Stimulated activated CD4-positive, alpha-beta T cell treated with anti-CD3 and anti-CD28 coated beads, Interleukin-4, amount 100 ng/mL, for 48 hours (primary cell): ENCODE measurements at regions not wholly inside any gene's neighbourhood (a gene's known extent, or its start where the extent isn't known, plus 50 kb on each side); places are given as distances from the start of the nearest gene placed in this dataset.
"Not testable (repeated sequence)": the region's sequence is repeated elsewhere in the genome, so short reads cannot be mapped to it uniquely, and the experiment has no call there.

Source experiments
- DNase-seq, 2 donors: peaks; one replicate each; pipeline ENCODE4 v3.0.0-alpha.2; 2020; ENCODE audit warnings: low read depth in 2 of 2

DNA sequence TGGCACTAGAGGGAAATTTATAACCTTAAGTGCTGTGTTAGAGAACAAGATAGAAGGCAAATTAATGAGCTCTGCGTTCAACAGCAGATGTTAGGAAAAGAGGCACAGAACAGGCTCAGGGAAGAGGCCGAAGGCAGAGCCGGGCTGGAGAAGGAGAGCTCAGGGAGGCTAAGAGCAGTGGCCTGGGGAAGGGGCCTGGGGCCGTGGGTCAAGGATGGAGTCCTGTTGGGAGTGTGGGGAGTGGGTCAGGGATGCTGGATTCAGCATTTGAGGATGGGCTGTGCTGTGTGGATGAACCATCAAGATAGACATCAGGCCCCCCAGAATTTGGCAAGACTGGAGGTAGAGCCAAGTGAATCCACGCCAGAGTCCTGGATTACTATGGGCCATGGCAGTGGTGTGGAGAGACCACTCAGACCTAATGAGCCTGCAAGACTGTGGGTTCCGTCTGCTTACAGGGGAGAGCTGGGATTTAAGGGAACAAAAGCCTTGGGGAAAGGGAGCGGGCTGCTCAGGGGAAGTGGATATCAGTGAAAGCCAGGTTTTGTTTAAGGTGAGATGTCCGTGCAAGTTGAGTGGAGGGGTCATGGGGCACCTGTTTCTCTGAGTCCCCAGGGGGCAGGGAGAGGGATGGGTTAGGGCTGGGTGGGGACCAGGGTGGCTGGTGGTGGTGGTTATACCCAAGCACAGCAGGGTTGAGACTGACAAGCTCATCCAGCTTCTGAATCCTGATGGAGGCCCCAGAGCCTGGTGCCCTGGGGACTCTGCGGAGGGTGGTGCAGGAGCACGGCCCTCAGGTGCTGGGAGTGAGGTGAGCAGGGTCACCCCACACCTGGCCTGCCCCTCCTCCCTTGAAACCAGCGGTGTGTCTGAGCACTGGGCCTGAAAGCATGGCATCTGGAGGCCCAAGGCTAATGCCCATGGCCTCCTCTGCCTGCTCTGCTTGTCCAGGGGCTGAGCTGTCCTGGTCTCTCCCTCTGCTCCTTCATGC, 101.7 kb downstream of the BMS1 start:
- DNase-seq = no peak

DNA sequence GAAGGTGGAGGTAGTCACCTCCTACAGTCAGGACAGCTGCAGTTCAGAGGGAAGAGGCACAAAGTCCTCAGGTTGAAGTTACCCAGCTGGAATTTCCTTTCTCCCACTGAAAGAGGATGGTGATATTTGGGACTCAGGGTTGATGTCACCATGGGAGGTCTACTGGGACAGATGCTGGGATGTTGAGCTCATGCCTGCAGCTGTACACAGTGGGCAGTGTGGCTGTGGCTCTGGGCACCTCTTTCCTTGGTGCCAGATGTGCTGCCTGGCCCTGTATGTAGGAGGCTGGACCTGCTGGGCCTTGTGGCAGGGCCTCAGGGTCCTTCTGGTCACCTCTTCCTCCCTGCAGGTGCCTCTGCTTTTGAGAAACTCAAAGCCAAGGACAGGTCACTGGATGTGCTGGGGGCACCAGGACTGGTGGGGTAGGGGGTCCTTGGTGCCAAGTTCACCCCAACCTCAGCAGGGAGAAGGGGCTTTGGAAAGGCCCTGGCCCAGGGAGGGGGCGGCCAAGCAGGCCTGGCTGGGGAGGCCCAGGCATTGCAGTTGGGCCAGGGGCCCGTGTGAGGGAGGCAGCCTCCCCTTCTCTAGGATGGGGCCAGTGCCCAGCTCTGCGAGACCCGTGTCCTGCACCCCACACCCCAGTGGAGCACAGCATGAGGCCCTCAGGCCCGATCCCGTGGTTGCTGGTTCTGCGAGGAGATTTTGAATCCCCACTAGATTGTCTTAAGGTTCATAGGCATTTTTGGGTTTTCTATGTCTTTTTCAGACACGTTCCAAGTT, 103.1 kb downstream of the BMS1 start:
- DNase-seq = no peak

DNA sequence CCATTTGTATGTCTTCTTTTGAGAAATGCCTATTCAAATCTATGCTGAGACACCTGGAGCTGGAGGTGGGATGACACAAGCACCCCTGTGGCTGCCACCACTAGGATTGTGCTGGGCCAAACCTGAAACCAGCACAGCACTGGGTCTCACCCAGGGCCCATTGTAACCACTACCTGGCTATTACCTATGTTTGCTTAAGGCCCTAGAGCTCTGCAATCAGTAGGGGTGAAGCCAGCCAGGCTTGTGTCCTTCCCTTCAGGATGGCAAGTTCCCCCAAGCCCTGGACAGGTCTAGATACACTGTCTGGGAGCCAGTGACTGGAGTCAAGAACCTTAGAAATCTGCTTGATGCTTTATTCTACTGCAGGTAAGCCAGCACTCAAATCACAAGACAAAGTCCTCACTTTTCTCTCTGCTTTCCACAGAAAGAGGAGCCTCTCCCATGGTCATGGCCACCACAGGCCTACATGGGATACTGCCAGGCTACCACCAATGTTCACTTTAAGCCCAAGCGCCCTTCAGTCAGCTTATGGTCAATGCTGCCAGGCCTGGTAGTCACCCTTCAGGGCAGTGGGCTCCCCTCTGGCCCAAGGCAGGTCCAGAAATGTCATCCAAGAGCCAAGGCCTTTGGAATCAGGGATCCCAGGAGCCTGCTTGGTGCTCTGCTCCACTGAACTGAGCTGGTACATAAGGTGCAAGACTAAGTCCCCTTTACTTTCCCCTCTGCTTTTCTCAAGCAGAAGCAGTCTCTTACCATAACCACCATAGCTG, 105.3 kb downstream of the BMS1 start:
- DNase-seq = no peak

DNA sequence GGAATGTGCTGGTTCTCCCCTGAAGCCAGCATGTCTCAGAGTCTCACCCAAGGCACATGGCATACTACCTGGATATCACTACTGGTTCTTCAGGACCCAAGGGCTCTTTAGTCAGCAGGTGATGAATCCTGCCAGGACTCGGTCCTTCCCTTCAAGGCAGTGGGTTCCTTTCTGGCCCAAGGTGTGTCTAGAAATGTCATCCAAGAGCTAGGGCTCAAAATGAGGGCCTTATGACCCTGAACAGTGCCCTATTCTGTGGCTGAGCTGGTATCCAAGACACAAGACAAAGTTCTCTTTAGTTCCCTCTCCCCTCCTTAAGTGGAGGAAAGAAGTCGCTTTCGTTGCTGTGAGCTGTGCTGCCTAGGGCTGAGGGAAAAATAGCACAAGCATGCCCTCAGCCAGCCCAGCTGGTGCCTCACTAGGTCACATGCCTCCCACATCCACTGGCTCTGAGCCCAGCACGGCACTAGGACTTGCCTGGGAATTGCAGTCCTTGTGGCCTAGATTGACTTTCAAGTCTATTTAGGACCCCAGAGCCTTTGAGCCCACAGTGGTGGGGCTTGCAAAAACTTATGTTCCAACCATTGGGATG, 106.0 kb downstream of the BMS1 start:
- no peak for DNase-seq

DNA sequence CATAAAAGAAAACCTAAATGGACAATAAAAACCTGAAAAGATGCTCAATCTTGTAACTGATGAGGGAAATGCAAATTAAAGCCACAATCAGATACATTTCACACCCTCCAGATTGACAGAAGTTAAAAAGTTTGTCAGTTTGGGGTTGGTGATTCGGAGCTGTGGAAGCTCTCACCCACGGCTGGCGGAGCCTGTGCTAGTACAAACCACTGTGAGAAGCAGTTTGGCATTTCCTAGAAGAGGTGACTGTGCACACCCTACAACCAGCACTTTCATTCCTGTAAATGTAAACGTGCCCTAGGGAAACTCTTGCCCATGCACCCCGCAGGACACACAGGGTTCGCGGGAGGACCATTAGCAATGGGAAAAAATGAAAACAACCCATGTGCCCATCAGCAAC, 114.1 kb downstream of the BMS1 start:
- no peak for DNase-seq

DNA sequence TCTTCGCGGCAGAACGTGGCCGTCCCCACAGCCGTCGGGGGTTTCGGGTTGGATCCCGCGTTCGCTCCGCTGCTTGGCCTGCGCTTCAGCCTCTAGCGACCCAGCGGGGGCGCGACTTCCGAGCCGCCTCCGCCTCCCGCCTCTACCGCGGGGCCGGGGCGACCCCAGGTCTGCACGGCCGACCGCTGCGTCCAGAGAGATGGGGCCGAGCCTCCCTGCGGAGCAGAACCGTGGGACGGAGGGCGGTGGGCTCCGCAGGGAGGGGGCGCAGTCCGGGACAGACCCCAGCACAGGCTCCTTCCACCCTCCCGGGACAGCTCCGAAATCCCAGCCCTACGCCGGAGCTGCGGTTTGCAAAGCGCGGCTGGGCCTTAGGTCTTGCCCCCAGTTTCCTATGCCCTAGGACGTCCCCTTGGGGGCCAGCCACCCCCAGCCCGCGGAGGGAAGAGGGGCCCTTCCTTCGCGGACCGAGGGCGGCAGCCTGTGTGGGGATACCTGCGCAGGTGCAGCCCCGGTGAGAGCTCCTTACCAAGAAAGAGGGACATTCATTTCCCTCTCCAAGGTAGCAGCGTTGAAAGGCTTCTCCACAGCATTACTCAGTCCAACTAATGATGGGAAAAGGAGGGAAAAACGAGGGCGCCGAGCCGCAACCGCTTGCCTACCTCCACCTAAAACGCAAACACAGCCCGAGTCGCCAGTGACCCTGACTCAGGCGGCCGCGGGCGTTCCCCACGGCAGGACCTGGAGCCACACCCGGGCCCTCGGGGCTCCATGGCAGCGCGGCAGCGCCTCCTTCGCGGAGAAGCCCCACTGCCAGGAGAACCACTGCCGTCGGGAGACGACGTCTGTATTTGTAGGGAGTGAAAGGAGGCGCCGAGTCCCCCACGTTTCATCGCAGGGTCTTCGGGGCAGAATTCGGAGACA, 115.7 kb downstream of the BMS1 start:
- no peak for DNase-seq

DNA sequence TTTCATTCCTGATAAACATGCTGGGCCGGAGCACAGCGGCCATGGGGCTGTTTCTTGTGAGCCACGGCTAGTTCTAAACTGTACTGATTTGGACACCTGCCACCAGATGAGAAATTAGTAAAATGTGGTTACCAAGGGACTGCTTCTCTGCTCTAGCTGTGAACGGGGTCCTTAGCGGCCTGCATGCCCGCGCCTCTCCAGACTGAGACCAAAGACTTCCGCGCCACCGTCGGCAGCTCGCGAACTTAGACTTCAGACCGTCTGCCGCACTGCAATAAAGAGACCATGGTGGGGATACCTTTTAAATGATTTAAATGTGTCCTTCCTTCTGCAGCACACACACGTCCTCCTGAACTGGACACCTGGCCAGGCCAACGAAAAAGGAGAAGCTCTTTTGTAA, 116.4 kb downstream of the BMS1 start:
- no peak for DNase-seq

DNA sequence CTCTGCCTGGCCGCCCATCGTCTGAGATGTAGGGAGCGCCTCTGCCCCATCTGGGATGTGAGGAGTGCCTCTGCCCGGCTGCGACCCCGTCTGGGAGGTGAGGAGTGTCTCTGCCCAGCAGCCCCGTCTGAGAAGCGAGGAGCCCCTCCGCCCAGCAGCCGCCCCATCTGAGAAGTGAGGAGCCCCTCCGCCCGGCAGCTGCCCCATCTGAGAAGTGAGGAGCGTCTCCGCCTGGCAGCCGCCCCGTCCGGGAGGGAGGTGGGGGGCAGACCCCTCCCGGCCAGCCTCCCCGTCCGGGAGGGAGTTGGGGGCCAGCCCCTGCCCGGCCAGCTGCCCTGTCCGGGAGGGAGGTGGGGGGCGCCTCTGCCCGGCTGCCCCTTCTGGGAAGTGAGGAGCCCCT, 117.8 kb downstream of the BMS1 start:
- DNase-seq = not testable (repeated sequence)

DNA sequence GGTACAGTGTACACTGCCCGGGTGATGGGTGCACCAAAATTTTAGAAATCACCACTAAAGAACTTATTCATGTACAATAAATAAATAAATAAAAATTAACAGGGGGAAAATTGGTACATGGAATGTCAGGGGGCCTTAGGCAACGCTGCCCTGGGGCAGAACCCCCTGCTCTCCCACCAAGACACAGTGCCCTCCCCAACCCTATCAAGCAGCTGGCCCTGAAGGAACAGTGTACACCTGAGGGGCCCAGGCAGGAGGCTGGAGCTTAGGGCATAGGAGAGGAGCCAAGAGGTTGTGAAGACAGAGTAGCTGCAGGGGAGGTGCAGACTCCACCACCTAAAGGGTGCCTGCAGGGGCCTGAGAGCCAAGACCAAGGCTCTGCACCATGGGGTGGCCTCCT, 128.8 kb downstream of the BMS1 start:
- no peak for DNase-seq

DNA sequence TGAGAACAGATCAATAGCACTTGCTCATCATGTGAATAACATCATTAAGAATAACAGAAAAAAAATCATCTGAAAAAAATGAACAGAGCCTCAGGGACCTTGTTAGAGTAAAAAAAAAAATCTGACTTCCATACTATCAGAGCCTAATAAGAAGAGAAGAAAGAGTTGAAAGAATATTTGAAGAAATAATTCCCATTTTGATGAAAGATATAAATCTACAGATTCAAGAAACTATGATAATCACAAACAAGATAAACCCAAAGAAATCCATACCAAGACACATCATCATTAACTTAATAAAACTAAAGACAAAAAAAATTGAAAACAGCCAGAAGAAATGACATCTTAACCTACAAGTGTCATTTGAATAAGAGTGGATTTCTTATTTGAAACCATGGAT, 134.4 kb downstream of the BMS1 start:
- no peak for DNase-seq

DNA sequence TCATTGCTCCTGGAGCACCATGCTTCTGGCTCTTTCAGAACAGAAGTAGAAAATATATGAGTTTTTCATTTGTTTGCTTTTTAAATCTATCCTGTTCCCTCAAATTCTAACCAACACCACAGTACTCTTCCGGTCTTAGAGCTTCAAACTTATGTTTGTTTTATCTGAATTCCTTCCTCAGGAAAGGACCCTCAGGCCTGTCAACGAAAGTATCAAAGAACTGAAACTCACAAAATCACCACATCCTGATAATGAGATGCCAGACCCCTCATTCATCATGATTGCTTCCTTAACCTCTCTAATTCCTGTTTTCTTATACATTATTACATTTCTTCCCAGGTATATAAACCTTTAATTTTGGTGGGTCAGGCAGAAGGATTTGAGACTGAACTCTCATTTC, 135.2 kb downstream of the BMS1 start:
- no peak for DNase-seq

DNA sequence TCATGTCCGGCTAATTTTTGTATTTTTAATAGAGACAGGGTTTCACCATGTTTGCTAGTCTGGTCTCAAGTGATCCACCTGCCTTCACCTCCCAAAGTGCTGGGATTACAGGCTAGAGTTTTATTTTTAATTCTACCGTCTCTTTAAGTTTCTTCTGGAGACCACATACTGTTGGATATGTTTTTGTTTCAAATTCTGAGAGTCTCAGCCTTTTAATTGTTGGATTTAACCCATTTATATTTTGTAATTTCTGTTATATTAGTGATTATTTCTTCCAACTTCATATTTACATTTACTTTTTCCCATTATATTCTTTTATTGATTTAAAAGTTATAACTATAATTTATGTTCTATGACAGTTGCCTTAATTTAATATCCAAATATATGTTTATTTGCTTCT, 139.4 kb downstream of the BMS1 start:
- DNase-seq = no peak

DNA sequence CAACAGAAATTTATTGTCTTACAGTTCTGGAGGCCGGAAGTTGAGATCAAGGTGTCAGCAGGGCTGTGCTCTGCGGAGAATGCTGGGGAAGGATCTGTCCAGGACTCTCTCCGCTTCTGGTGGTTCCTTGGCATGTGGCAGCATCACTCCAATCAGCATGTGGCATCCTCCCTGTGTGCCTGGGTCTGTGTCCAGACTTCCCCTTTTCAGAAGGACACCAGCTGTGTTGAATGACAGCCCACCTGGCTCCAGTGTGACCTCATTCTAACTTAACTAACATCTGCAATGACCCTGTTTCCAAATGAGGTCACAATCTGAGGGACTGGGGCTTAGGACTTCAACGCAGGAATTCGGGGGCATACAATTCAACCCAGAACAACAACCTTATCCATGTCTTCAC, 141.9 kb downstream of the BMS1 start:
- DNase-seq = no peak

DNA sequence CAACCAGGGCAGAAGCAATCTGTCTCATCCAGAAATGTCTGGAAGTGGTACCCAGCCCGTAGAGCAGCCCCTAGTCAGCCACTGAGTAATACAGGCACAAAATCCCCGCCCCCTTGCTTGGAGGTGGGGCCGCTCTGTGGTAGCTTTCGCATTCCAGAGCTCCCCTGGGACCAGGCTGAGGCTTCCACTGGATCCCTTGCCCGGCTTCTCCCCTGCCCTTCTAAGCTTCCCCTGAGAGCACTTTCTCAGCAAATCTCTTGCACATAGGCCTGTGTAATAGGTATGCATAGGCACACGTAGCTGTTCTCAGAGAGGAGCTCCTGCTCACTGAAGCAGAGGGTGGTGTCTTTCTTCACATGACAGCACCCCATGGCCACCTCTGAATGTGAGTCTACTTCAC, 144.2 kb downstream of the BMS1 start:
- DNase-seq = no peak

DNA sequence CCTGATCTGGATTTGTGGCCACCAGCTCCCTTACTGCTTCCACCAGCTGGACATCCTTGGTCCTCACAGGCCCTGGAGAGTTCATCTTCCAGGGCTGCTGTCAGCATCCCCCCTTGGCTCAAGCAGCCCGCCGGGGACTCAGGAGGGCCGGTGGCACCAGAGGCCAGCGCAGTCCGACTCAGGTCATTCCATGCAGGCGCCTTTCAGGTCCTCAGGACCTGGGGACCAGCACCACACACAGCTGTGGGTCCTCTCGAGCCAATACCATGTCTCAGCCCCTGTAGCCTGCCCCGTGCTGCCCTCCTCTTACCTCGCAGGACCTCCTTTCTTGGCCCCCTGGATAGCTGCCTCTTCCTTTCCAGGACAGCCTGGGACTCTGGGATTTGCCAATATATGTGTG, 145.5 kb downstream of the BMS1 start:
- no peak for DNase-seq

DNA sequence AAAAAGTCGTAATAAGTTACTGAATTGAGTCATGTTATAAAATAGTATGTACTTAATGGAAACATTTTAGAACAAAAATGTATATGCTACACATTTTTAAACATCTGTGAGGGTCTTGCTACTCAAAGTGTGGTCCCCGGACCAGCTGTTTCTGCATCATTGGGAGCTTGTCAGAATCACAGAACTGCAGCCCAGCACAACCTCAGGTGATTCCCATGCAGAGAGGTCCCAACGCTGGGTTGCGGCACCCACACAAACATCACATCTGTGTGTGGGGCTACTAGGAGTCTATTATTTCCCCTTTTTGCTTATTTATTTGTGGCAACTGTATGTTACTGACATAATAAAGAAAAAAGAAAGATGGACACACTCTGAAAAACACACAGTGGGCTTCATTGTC, 146.6 kb downstream of the BMS1 start:
- DNase-seq = no peak

DNA sequence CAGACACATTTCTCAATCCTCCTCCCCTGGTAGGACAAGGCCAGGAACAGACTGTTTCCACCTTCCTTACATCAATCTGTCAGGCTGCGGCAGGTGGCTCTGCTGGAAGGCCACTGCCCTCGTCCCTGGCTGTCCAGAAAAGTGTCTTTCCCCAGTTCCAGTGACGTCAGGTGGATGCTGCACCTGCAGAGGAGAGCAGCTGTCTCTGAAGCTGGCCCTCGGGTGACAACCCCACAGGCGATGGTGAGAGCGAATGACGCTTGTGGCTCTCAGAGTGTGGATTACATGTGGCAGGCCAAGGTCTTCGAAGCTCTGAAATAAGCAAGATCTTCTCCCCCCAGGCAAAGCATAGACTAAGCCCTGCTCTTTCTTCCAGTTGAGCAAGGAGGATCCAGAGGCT, 146.9 kb upstream of the RET start:
- DNase-seq = no peak

DNA sequence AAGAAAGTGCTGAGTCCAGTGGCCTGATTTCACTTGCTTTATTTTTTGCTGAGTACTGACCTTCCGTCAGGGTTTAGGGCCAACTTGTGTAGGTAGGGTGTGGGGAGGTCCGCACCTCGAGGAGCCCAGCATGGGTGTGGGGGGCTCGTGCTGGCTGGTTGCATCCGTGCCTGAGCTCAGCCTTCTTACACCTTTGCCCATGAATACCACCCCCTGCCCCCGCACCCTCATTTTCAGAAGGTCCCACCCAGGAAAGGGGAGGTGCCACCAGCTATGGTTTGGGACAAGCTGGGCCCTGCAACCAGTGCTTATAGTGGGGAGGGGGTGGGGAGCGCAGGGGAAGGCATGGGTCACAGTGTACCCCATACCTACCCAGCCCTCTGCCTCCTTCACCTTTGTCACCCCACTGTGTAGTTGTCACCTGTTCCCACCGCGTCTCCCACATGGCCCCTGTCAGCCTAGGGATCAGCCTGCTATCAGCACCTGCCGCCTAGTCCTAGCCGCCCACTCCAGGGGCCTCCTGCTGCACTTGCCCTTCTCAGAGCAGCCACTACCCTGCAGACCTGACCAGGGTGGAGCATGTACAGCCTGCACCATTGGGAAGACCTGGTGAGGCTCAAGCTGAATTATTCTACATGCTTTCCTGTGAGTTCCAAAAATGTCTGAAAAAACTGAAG, 146.2 kb upstream of the RET start:
- no peak for DNase-seq

DNA sequence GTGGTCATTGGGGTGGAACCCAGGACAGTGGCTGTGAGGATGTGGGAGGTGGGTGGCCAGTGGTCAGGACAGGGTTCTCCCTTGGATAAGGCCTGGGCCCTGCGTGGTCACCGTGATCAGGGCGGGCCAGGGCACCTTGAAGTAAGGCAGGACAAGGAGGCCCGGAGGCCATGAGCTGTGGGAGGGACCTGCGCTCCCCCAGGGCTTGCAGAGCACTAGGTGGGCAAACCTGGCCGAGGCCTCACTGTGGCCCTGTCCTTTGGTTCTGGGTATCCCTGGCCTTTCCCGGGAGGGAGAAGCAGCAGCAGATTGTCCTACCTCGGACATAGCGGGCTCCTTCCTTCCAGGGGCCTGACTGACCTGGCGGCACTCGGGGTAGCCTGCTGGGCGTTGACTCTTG, 144.8 kb upstream of the RET start:
- DNase-seq = no peak
